Endothelial cell (in vitro differentiated cells): ENCODE measurements at regions not wholly inside any gene's neighbourhood (a gene's known extent, or its start where the extent isn't known, plus 50 kb on each side); places are given as distances from the start of the nearest gene placed in this dataset.

Experiments used
- DNase-seq: peaks from one replicate; pipeline ENCODE4 v3.0.0; 2021; ENCODE audit warnings: low spot score
- H3K27ac Mint-ChIP-seq: one replicate; pipeline ENCODE4 v1.8.0; 2021; ENCODE audit warnings: mixed read lengths, inconsistent platforms; ENCODE audit not compliant: unreplicated experiment
- H3K27me3 Mint-ChIP-seq: one replicate; pipeline ENCODE4 v1.8.0; 2021; ENCODE audit warnings: mild to moderate bottlenecking, moderate library complexity, mixed read lengths, inconsistent platforms; ENCODE audit not compliant: unreplicated experiment
- H3K36me3 Mint-ChIP-seq: one replicate; pipeline ENCODE4 v1.8.0; 2021; ENCODE audit warnings: mild to moderate bottlenecking, low read depth, mixed read lengths, inconsistent platforms; ENCODE audit not compliant: unreplicated experiment
- H3K4me1 Mint-ChIP-seq: one replicate; pipeline ENCODE4 v1.8.0; 2021; ENCODE audit warnings: mild to moderate bottlenecking, mixed read lengths, inconsistent platforms; ENCODE audit not compliant: unreplicated experiment
- H3K4me3 Mint-ChIP-seq: one replicate; pipeline ENCODE4 v1.8.0; 2021; ENCODE audit warnings: mild to moderate bottlenecking, mixed read lengths, inconsistent platforms; ENCODE audit not compliant: unreplicated experiment
- H3K9me3 Mint-ChIP-seq: one replicate; pipeline ENCODE4 v1.8.0; 2021; ENCODE audit warnings: mixed read lengths, inconsistent platforms; ENCODE audit not compliant: unreplicated experiment
- CTCF ChIP-seq: fragments of 200-600 bp; sonication (generic); IDR thresholded peaks from one replicate; pipeline ENCODE4 v1.5.0; 2021; ENCODE audit warnings: antibody characterized with exemption; ENCODE audit not compliant: unreplicated experiment

DNA sequence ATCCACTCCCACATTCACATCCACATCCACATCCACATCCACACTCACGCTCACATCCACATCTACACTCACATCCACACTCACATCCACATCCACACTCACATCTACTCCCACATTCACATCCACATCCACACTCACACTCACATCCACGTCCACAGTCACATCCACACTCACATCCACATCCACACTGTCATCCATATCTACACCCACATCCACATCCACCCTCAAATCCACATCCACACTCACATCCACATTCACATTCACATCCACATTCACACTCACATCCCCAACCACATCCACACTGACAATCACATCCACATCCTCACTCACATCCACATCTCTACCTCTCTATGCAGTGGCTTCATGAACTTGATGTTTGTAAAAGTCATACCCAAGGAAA is 190.5 kb downstream of the IRX1 start:
- H3K9me3 Mint-ChIP-seq, result no peaks in the 10 kb centered on the region
- no peak for TF ChIP-seq CTCF
- no peaks in the 10 kb centered on the region for H3K36me3 Mint-ChIP-seq
- no peak overlapping the region for H3K27ac Mint-ChIP-seq
- peaks cover 3% of the 10 kb centered on the region for H3K27me3 Mint-ChIP-seq
- H3K4me1 Mint-ChIP-seq, result no peaks in the 10 kb centered on the region
- no peak for DNase-seq
- H3K4me3 Mint-ChIP-seq, result no peak overlapping the region

GRCh38 chr5:3786891-3787430 is 191.3 kb downstream of the IRX1 start:
- no peak overlapping the region for H3K4me3 Mint-ChIP-seq
- H3K36me3 Mint-ChIP-seq, result no peaks in the 10 kb centered on the region
- no peak overlapping the region for H3K27ac Mint-ChIP-seq
- H3K4me1 Mint-ChIP-seq, result no peaks in the 10 kb centered on the region
- no peaks in the 10 kb centered on the region for H3K9me3 Mint-ChIP-seq
- peaks cover 3% of the 10 kb centered on the region for H3K27me3 Mint-ChIP-seq
- DNase-seq, result no peak
- no peak for TF ChIP-seq CTCF

DNA sequence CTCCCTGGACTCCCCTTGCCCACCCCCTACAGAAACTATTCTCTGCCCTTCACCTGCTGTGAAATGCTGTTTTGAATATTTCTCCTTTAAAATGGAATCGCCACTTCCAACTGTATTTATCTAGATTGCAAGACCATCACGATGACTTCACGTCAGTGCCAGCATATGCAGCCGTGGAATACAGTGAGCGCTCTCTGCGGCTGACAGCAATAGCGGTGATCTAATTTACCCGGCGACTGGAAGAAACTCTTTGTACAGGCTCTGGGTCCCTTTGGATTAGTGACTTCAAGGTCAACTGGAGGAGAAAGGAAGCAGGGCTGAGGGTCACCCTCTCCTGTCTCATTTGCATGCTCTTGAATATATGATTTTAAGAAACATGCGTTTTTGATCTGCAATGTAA is 192.0 kb downstream of the IRX1 start:
- TF ChIP-seq CTCF, result no peak
- Mint-ChIP-seq H3K27ac (no peak overlapping the region), H3K4me1 (no peaks in the 10 kb centered on the region), H3K4me3 (no peak overlapping the region), H3K9me3 (no peaks in the 10 kb centered on the region), H3K36me3 (no peaks in the 10 kb centered on the region), H3K27me3 (peaks cover 3% of the 10 kb centered on the region)
- DNase-seq, result no peak

- Mint-ChIP-seq H3K27me3 (peaks cover 2% of the 10 kb centered on the region), H3K27ac (no peak overlapping the region), H3K9me3 (no peaks in the 10 kb centered on the region), H3K4me1 (no peaks in the 10 kb centered on the region), H3K4me3 (no peak overlapping the region), H3K36me3 (no peaks in the 10 kb centered on the region)
- DNase-seq, result no peak
- TF ChIP-seq CTCF, result no peak
Measured at GRCh38 chr5:3789519-3790193, 194.0 kb downstream of the IRX1 start.

GRCh38 chr5:3793162-3793561 is 197.5 kb downstream of the IRX1 start:
- H3K4me1 Mint-ChIP-seq, result no peaks in the 10 kb centered on the region

More at GRCh38 chr5:3793162-3793561, 197.5 kb downstream of the IRX1 start:
- no peak for DNase-seq
- H3K27me3 Mint-ChIP-seq, result peaks cover 2% of the 10 kb centered on the region
- H3K4me3 Mint-ChIP-seq, result no peak overlapping the region
- no peaks in the 10 kb centered on the region for H3K9me3 Mint-ChIP-seq
- no peak overlapping the region for H3K27ac Mint-ChIP-seq
- H3K36me3 Mint-ChIP-seq, result no peaks in the 10 kb centered on the region
- TF ChIP-seq CTCF, result no peak
